HCT116 (cell line): ENCODE measurements at regions not wholly inside any gene's neighbourhood (a gene's known extent, or its start where the extent isn't known, plus 50 kb on each side); places are given as distances from the start of the nearest gene placed in this dataset.

Source experiments
- ATAC-seq: fragments of 200-7000 bp; cut with Tn5 transposase; 2 replicates; pipeline ENCODE4 v1.9.1; 2020; ENCODE audit warnings: mild to moderate bottlenecking, moderate library complexity
- BruUV-seq: library from RNA; stranded (reverse); fragments of 400-500 nt; replicated peaks from 2 replicates; lab custom pipeline; 2021; lab: Mats Ljungman, UMichigan
- CTCF ChIA-PET: fragments of 300-600 bp; sonication (Branson Sonifier 250); formaldehyde crosslinking; loops from one replicate; lab custom pipeline; 2021; ENCODE audit warnings: antibody characterized with exemption; lab: Charles Lee
- POLR2A ChIA-PET: fragments of 300-600, 350-600 bp; sonication (Branson Sonifier 250); formaldehyde crosslinking; loops from one replicate; lab custom pipeline; 2021; ENCODE audit warnings: antibody characterized with exemption; lab: Charles Lee
- RAD21 ChIA-PET, 2 experiments: fragments of 300-600 bp; sonication (Branson Sonifier 250); formaldehyde crosslinking; loops; one replicate each; lab custom pipeline; 2023; ENCODE audit warnings: low total read pairs in 2 of 2; ENCODE audit not compliant: uncharacterized antibody in 2 of 2, unreplicated experiment in 2 of 2, low non-redundant PET in 1 of 2; lab: Charles Lee
- DNase-seq: peaks from one replicate; pipeline ENCODE4 v3.0.0-alpha.2; 2010; ENCODE audit warnings: low read depth, low spot score
- H2AFZ ChIP-seq: fragments of 200-600 bp; shearing (Covaris generic), sonication (generic); 2 replicates; pipeline ENCODE4 v1.6.1; 2017; ENCODE audit warnings: low read depth, mixed run types, mixed read lengths, antibody characterized with exemption, low read length; ENCODE audit not compliant: poor library complexity, severe bottlenecking
- H3K27ac ChIP-seq: 2 replicates; pipeline ENCODE4 v1.5.1; 2012; ENCODE audit warnings: low read depth, low read length
- H3K27me3 ChIP-seq: fragments of 200-600 bp; sonication (generic); 2 replicates; pipeline ENCODE4 v1.6.1; 2016; ENCODE audit warnings: mixed run types, low read length, mixed read lengths; ENCODE audit not compliant: insufficient read depth
- H3K36me3 ChIP-seq, 2 experiments: fragments of 200-500 bp in 1 of 2; fragments of 200-600 bp in 1 of 2; sonication (Bioruptor generic) in 1 of 2; sonication (generic) in 1 of 2; 2 replicates each; pipeline versions ENCODE4 v1.5.1 to v1.6.1; 2014 to 2016; ENCODE audit warnings: low read length in 2 of 2, inconsistent platforms in 1 of 2, mixed read lengths in 1 of 2, mixed run types in 1 of 2; ENCODE audit not compliant: insufficient read depth in 2 of 2, control insufficient read depth in 1 of 2
- H3K4me1 ChIP-seq, 2 experiments: fragments of 200-600 bp in 1 of 2; sonication (generic) in 1 of 2; 2 replicates each; pipeline versions ENCODE4 v1.5.1 to v1.6.1; 2012 to 2017; ENCODE audit warnings: low read length in 2 of 2, inconsistent platforms in 1 of 2, mild to moderate bottlenecking in 1 of 2, mixed read lengths in 1 of 2, mixed run types in 1 of 2, moderate library complexity in 1 of 2; ENCODE audit not compliant: insufficient read depth in 2 of 2, control insufficient read depth in 1 of 2
- H3K4me2 ChIP-seq: fragments of 200-600 bp; sonication (generic); 2 replicates; pipeline ENCODE4 v1.6.1; 2017; ENCODE audit warnings: mixed run types, low read length, mixed read lengths
- H3K4me3 ChIP-seq, 2 experiments: fragments of 200-600 bp in 1 of 2; sonication (generic) in 1 of 2; replicated peaks in 1 of 2; 2 replicates each; pipeline ENCODE4 v1.5.1; 2011 to 2016; ENCODE audit warnings: low read length in 2 of 2, control low read depth in 1 of 2, low read depth in 1 of 2, mild to moderate bottlenecking in 1 of 2, mixed read lengths in 1 of 2, mixed run types in 1 of 2
- H3K79me2 ChIP-seq: fragments of 200-600 bp; sonication (generic); 2 replicates; pipeline ENCODE4 v1.6.1; 2017; ENCODE audit warnings: mild to moderate bottlenecking, mixed run types, low read length, moderate library complexity, mixed read lengths; ENCODE audit not compliant: insufficient read depth
- H3K9ac ChIP-seq: fragments of 200-600 bp; sonication (generic); 2 replicates; pipeline ENCODE4 v1.6.1; 2016; ENCODE audit warnings: low read length, mixed read lengths
- H3K9me2 ChIP-seq: fragments of 200-600 bp; sonication (generic), shearing (Covaris generic); 2 replicates; pipeline ENCODE4 v1.6.1; 2017; ENCODE audit warnings: mixed run types, mild to moderate bottlenecking, moderate library complexity; ENCODE audit not compliant: insufficient read depth
- H3K9me3 ChIP-seq, 2 experiments: fragments of 200-500 bp in 1 of 2; fragments of 200-600 bp in 1 of 2; sonication (Bioruptor generic) in 1 of 2; sonication (generic) in 1 of 2; 2 replicates each; pipeline ENCODE4 v1.6.1; 2014 to 2017; ENCODE audit warnings: low read length in 2 of 2, mixed read lengths in 2 of 2, inconsistent platforms in 1 of 2, low read depth in 1 of 2, mild to moderate bottlenecking in 1 of 2, mixed run types in 1 of 2, moderate library complexity in 1 of 2; ENCODE audit not compliant: control insufficient read depth in 1 of 2, insufficient read depth in 1 of 2
- H4K20me1 ChIP-seq: fragments of 200-600 bp; sonication (generic), shearing (Covaris generic); 2 replicates; pipeline ENCODE4 v1.6.1; 2017; ENCODE audit warnings: mixed run types, mild to moderate bottlenecking, moderate library complexity; ENCODE audit not compliant: insufficient read depth
- ATF3 ChIP-seq: IDR thresholded peaks from 2 replicates; pipeline ENCODE4 v1.6.1; 2012
- CEBPB ChIP-seq: IDR thresholded peaks from 2 replicates; pipeline ENCODE4 v1.6.1; 2012; ENCODE audit warnings: low read depth
- CTCF ChIP-seq, 3 experiments: fragments of 200-600 bp in 1 of 3; sonication (generic) in 1 of 3; IDR thresholded peaks in 2 of 3; conservative IDR thresholded peaks in 1 of 3; 2 replicates each; pipeline ENCODE4 v1.5.1; 2012 to 2017; ENCODE audit warnings: low read depth in 2 of 3, low read length in 2 of 3, antibody characterized with exemption in 1 of 3, borderline replicate concordance in 1 of 3, control low read depth in 1 of 3, mild to moderate bottlenecking in 1 of 3, mixed read lengths in 1 of 3, mixed run types in 1 of 3, moderate library complexity in 1 of 3; ENCODE audit not compliant: insufficient read depth in 1 of 3
- EGR1 ChIP-seq: IDR thresholded peaks from 2 replicates; pipeline ENCODE4 v1.6.1; 2012; ENCODE audit warnings: low read depth
- ELF1 ChIP-seq: IDR thresholded peaks from 2 replicates; pipeline ENCODE4 v1.6.1; 2012; ENCODE audit warnings: low read depth, borderline replicate concordance
- EZH2 ChIP-seq: fragments of 200-600 bp; sonication (generic); IDR thresholded peaks from 2 replicates; pipeline ENCODE4 v1.6.1; 2017; ENCODE audit warnings: antibody characterized with exemption, mixed run types
- EZH2phosphoT487 ChIP-seq: fragments of 200-600 bp; IDR thresholded peaks from 2 replicates; pipeline ENCODE4 v1.6.1; 2018; ENCODE audit warnings: antibody characterized with exemption, borderline replicate concordance
- FOSL1 ChIP-seq: IDR thresholded peaks from 2 replicates; pipeline ENCODE4 v1.6.1; 2012; ENCODE audit warnings: low read depth
- JUND ChIP-seq: IDR thresholded peaks from 2 replicates; pipeline ENCODE4 v1.6.1; 2012
- MAX ChIP-seq: IDR thresholded peaks from 2 replicates; pipeline ENCODE4 v1.6.1; 2012
- POLR2A ChIP-seq: IDR thresholded peaks from 2 replicates; pipeline ENCODE4 v1.7.0; 2011; ENCODE audit warnings: borderline replicate concordance; ENCODE audit not compliant: insufficient read depth, insufficient read length; ENCODE audit errors: extremely low read depth
- RAD21 ChIP-seq: IDR thresholded peaks from 2 replicates; pipeline ENCODE4 v1.6.1; 2012; ENCODE audit warnings: low read depth, mild to moderate bottlenecking
- REST ChIP-seq: IDR thresholded peaks from 2 replicates; pipeline ENCODE4 v1.6.1; 2012; ENCODE audit warnings: low read depth
- SIN3A ChIP-seq: IDR thresholded peaks from 2 replicates; pipeline ENCODE4 v1.6.1; 2012; ENCODE audit warnings: low read depth
- SP1 ChIP-seq: IDR thresholded peaks from 2 replicates; pipeline ENCODE4 v1.6.1; 2012; ENCODE audit warnings: low read depth
- SRF ChIP-seq: IDR thresholded peaks from 2 replicates; pipeline ENCODE4 v1.6.1; 2012; ENCODE audit warnings: low read depth
- ZBTB33 ChIP-seq: IDR thresholded peaks from 2 replicates; pipeline ENCODE4 v1.6.1; 2011; ENCODE audit warnings: mild to moderate bottlenecking, low read length, moderate library complexity; ENCODE audit not compliant: insufficient replicate concordance; ENCODE audit errors: extremely low read depth
- ZFX ChIP-seq: fragments of 450-650 bp; IDR thresholded peaks from 2 replicates; pipeline ENCODE4 v1.6.1; 2017
- intact Hi-C: fragments of 100-400 bp; cut with micrococcal nuclease; formaldehyde crosslinking; loops from 2 replicates; pipeline ENCODE4 v1.10.0; 2022

GRCh38 chr13:83516781-83517180 lies 365.5 kb downstream of the SLITRK1 start:
- TF ChIP-seq FOSL1 (no peak), CEBPB (no peak), ATF3 (no peak), ZFX (no peak), EZH2 (no peak), SRF (no peak), EZH2phosphoT487 (no peak), ZBTB33 (no peak), SIN3A (no peak), JUND (no peak), ELF1 (no peak), MAX (no peak), POLR2A (no peak), CTCF (IDR thresholded peaks at IDR 0.05 in 2 of 3, conservative IDR thresholded peaks at IDR 0.05 in 1 of 3; ENCODE audit: borderline replicate concordance in 1 of 3, insufficient read depth in 1 of 3, low read depth in 2 of 3, low read length in 2 of 3) (no peak), EGR1 (no peak), SP1 (no peak), RAD21 (no peak), REST (no peak)
- no peak for ATAC-seq
- Histone ChIP-seq H3K4me3 (no peak overlapping the region), H4K20me1 (no peaks in the 10 kb centered on the region), H3K9me2 (no peaks in the 10 kb centered on the region), H2AFZ (no peak overlapping the region), H3K9me3 (peaks cover 0 to 5% of the 10 kb centered on the region in 2 experiments; a peak in 1 of 4 replicates), H3K9ac (no peak overlapping the region), H3K79me2 (no peaks in the 10 kb centered on the region), H3K27ac (no peak overlapping the region), H3K4me1 (no peaks in the 10 kb centered on the region), H3K27me3 (no peaks in the 10 kb centered on the region), H3K4me2 (no peak overlapping the region), H3K36me3 (no peaks in the 10 kb centered on the region)
- RAD21 ChIA-PET = no interaction called here
- CTCF ChIA-PET = no interaction called here
- POLR2A ChIA-PET = no interaction called here
- no peak for DNase-seq
- BruUV-seq = no TSS peak
- intact Hi-C loops = no loop called here
